Peyer's patch (tissue), 4 donors: ENCODE measurements at regions not wholly inside any gene's neighbourhood (a gene's known extent, or its start where the extent isn't known, plus 50 kb on each side); places are given as distances from the start of the nearest gene placed in this dataset.

ENCODE experiments used
- CTCF ChIP-seq, 6 experiments: fragments of 450-650 bp in 4 of 6; fragments of 200-600 bp in 2 of 6; sonication (generic) in 1 of 6; IDR thresholded peaks; one replicate each; pipeline ENCODE4 v1.5.1; 2017 to 2019; ENCODE audit warnings: antibody characterized with exemption in 6 of 6, mild to moderate bottlenecking in 3 of 6, moderate library complexity in 1 of 6
- POLR2A ChIP-seq, 2 donors: fragments of 450-650 bp; IDR thresholded peaks; one replicate each; pipeline ENCODE4 v1.5.1; 2017; ENCODE audit warnings: antibody characterized with exemption in 2 of 2, mild to moderate bottlenecking in 2 of 2, moderate library complexity in 2 of 2

- TF ChIP-seq CTCF (IDR thresholded peaks at IDR 0.05) (no peak), POLR2A (IDR thresholded peaks at IDR 0.05) (no peak)
Measured at GRCh38 chr11:45026835-45027234, 76.2 kb upstream of the TP53I11 start.
